HG03095 (cell line): ENCODE measurements at regions not wholly inside any gene's neighbourhood (a gene's known extent, or its start where the extent isn't known, plus 50 kb on each side); places are given as distances from the start of the nearest gene placed in this dataset.
"Not testable (repeated sequence)": the region's sequence is repeated elsewhere in the genome, so short reads cannot be mapped to it uniquely, and the experiment has no call there.

ENCODE experiments used
- ATAC-seq: cut with Tn5 transposase; IDR thresholded peaks from one replicate; pipeline ENCODE4 v1.9.1; 2021; ENCODE audit warnings: moderate library complexity; ENCODE audit not compliant: unreplicated experiment

GRCh38 chr15:88965097-88965496 is 51.9 kb upstream of the MFGE8 start:
- ATAC-seq: not testable (repeated sequence)

GRCh38 chr15:88970232-88970631 is 57.1 kb upstream of the MFGE8 start:
- no peak for ATAC-seq

- no peak for ATAC-seq
Observed at GRCh38 chr15:88974392-88974791, 61.2 kb upstream of the MFGE8 start.

GRCh38 chr15:88975891-88976290 is 62.7 kb upstream of the MFGE8 start:
- ATAC-seq: no peak

GRCh38 chr15:88976656-88977055 is 63.5 kb upstream of the MFGE8 start:
- no peak for ATAC-seq

GRCh38 chr15:88979674-88980073 is 66.5 kb upstream of the MFGE8 start:
- no peak for ATAC-seq

GRCh38 chr15:88980498-88980897 is 67.3 kb upstream of the MFGE8 start:
- ATAC-seq: no peak

- ATAC-seq: no peak
Observed at GRCh38 chr15:88981244-88982215, 68.4 kb upstream of the MFGE8 start.

GRCh38 chr15:88982304-88982945 is 69.2 kb upstream of the MFGE8 start:
- ATAC-seq: peak; percentile 99

- ATAC-seq: no peak
Observed at GRCh38 chr15:88982946-88983342, 69.8 kb upstream of the MFGE8 start.

GRCh38 chr15:88983861-88984429 is 70.8 kb upstream of the MFGE8 start:
- no peak for ATAC-seq

GRCh38 chr15:88985547-88986393 is 72.6 kb upstream of the MFGE8 start:
- no peak for ATAC-seq

GRCh38 chr15:88986949-88987590 is 73.9 kb upstream of the MFGE8 start:
- no peak for ATAC-seq

GRCh38 chr15:88987591-88987933 is 74.4 kb upstream of the MFGE8 start:
- ATAC-seq: no peak

- ATAC-seq: no peak
Observed at GRCh38 chr15:88987934-88988671, 74.9 kb upstream of the MFGE8 start.

- no peak for ATAC-seq
Observed at GRCh38 chr15:88989578-88989977, 76.4 kb upstream of the MFGE8 start.

GRCh38 chr15:88990185-88990679 is 77.1 kb upstream of the MFGE8 start:
- no peak for ATAC-seq

- no peak for ATAC-seq
Observed at GRCh38 chr15:88992216-88992615, 79.0 kb upstream of the MFGE8 start.

GRCh38 chr15:88992912-88993376 is 79.8 kb upstream of the MFGE8 start:
- ATAC-seq: no peak

- no peak for ATAC-seq
Observed at GRCh38 chr15:88993662-88994061, 80.5 kb upstream of the MFGE8 start.
